ENCODE measurements at regions not wholly inside any gene's neighbourhood (a gene's known extent, or its start where the extent isn't known, plus 50 kb on each side); places are given as distances from the start of the nearest gene placed in this dataset.

- H3K36me3 Mint-ChIP-seq, result no peaks in the 10 kb centered on the region; the same call in 1 of the 2 replicates
- DNase-seq (ENCODE audit: low spot score) (no peak), ATAC-seq (peak; percentile 74)
- 0 out of 2 replicates have a peak overlapping the region, but pooled peaks have one; percentile 4 for H3K4me3 Mint-ChIP-seq
- H3K27me3 Mint-ChIP-seq (ENCODE audit: low read depth), result no peaks in the 10 kb centered on the region
- H3K4me1 Mint-ChIP-seq, result peaks cover 76% of the 10 kb centered on the region
- ChIA-PET CTCF (interaction anchor here (0.6 to 4.1 kb wide), 7 partner anchors 18 to 1370 kb away, joined by 3 to 37 read pairs (median 5); no protein-coding TSS in a partner anchor), POLR2A (interaction anchor here (0.6 kb wide), 1 partner anchor 197 kb away, joined by 3 read pairs; no protein-coding TSS in a partner anchor)
- no peaks in the 10 kb centered on the region for H3K9me3 Mint-ChIP-seq
- H3K27ac Mint-ChIP-seq, result peak overlapping the region; percentile 98
- TF ChIP-seq ZNF121 (CRISPR knock-in tag; IDR thresholded peaks at IDR 0.05) (no peak), ZNF671 (CRISPR knock-in tag; IDR thresholded peaks at IDR 0.05) (no peak), NR3C1 (CRISPR knock-in tag; conservative IDR thresholded peaks at IDR 0.05; ENCODE audit: low read depth) (no peak), EMX1 (CRISPR knock-in tag; IDR thresholded peaks at IDR 0.05) (no peak), ARID4B (CRISPR knock-in tag; IDR thresholded peaks at IDR 0.05; ENCODE audit: borderline replicate concordance) (no peak), E2F4 (CRISPR knock-in tag; IDR thresholded peaks at IDR 0.05; ENCODE audit: borderline replicate concordance, low read depth) (no peak), MAX (CRISPR knock-in tag; IDR thresholded peaks at IDR 0.05) (no peak), ZNF423 (CRISPR knock-in tag; IDR thresholded peaks at IDR 0.05) (peak; percentile 31; the same call in 1 of the 2 replicates), FOXK1 (CRISPR knock-in tag; IDR thresholded peaks at IDR 0.05) (no peak)
These were observed 101.9 kb upstream of the ZNF644 start for GRCh38 chr1:91123773-91124172.

- CTCF ChIA-PET, result interaction anchor here (0.6 to 4.1 kb wide), 7 partner anchors 19 to 1371 kb away, joined by 3 to 37 read pairs (median 5); no protein-coding TSS in a partner anchor
These were observed 101.5 kb upstream of the ZNF644 start for GRCh38 chr1:91123319-91123718.

More at GRCh38 chr1:91123319-91123718, 101.5 kb upstream of the ZNF644 start:
- POLR2A ChIA-PET, result interaction anchor here (0.6 kb wide), 1 partner anchor 196 kb away, joined by 3 read pairs; no protein-coding TSS in a partner anchor
- Mint-ChIP-seq H3K27ac (peak overlapping the region; percentile 98), H3K27me3 (ENCODE audit: low read depth) (no peaks in the 10 kb centered on the region), H3K36me3 (no peaks in the 10 kb centered on the region; the same call in 1 of the 2 replicates), H3K4me3 (peak overlapping the region; percentile 29), H3K4me1 (peaks cover 76% of the 10 kb centered on the region), H3K9me3 (no peaks in the 10 kb centered on the region)
- TF ChIP-seq PREB (CRISPR knock-in tag; IDR thresholded peaks at IDR 0.05; ENCODE audit: borderline replicate concordance) (no peak), ZNF281 (CRISPR knock-in tag; IDR thresholded peaks at IDR 0.05) (no peak), USF1 (CRISPR knock-in tag; IDR thresholded peaks at IDR 0.05) (no peak), ZNF219 (CRISPR knock-in tag; IDR thresholded peaks at IDR 0.05; ENCODE audit: borderline replicate concordance) (no peak), CREB1 (CRISPR knock-in tag; IDR thresholded peaks at IDR 0.05) (no peak), ETV6 (CRISPR knock-in tag; IDR thresholded peaks at IDR 0.05) (peak; percentile 70; the same call in 1 of the 2 replicates), GABPB1 (CRISPR knock-in tag; IDR thresholded peaks at IDR 0.05) (no peak)
- ATAC-seq, result peak; percentile 51
- no peak for DNase-seq (ENCODE audit: low spot score)
